ENCODE measurements at regions not wholly inside any gene's neighbourhood (a gene's known extent, or its start where the extent isn't known, plus 50 kb on each side); places are given as distances from the start of the nearest gene placed in this dataset.

GRCh38 chr18:39594206-39594605, 2028.6 kb upstream of the CELF4 start:
- Histone ChIP-seq H3K9me1 (replicated peaks; ENCODE audit: control insufficient read depth, extremely low read depth, insufficient read depth, low read length) (no peaks in the 10 kb centered on the region), H3K4me3 (replicated peaks in 1 of 3; ENCODE audit: insufficient read depth in 1 of 3, low read depth in 1 of 3, low read length in 3 of 3) (no peak overlapping the region), H3K36me3 (ENCODE audit: control insufficient read depth in 2 of 2, extremely low read depth in 1 of 2, insufficient read depth in 2 of 2, low read length in 2 of 2) (no peaks in the 10 kb centered on the region), H3K4me2 (ENCODE audit: insufficient read depth, low read length) (no peak overlapping the region), H3K4me1 (ENCODE audit: control insufficient read depth, extremely low read depth, insufficient read depth, low read length) (no peaks in the 10 kb centered on the region), H2AFZ (ENCODE audit: low read depth, low read length) (no peak overlapping the region), H3K27me3 (ENCODE audit: control insufficient read depth in 2 of 2, insufficient read depth in 2 of 2, low read length in 2 of 2) (no peaks in the 10 kb centered on the region), H3K27ac (ENCODE audit: insufficient read depth, low read depth, low read length) (no peak overlapping the region), H4K20me1 (replicated peaks; ENCODE audit: control insufficient read depth, extremely low read depth, insufficient read depth, low read length) (no peaks in the 10 kb centered on the region), H3K9me3 (replicated peaks; ENCODE audit: control insufficient read depth, insufficient read depth, low read length) (no peaks in the 10 kb centered on the region), H3K9ac (replicated peaks; ENCODE audit: extremely low read depth, insufficient read depth, low read length) (no peak overlapping the region), H3K79me2 (ENCODE audit: control insufficient read depth, insufficient read depth, low read length) (no peaks in the 10 kb centered on the region)
- intact Hi-C loops (cut with micrococcal nuclease) (no loop called here), dilution Hi-C loops (cut with MboI; ENCODE audit: extremely low pct_ligation_motif_present, low sequenced_read_pairs) (no loop called here)
- BruUV-seq (replicated peaks) = no TSS peak
- POLR2A ChIA-PET = no interaction called here
- DNase-seq (ENCODE audit: low read depth, low spot score) (no peak), FAIRE-seq (no peak)
- TF ChIP-seq POLR2A (IDR thresholded peaks at IDR 0.05; ENCODE audit: low read depth, low read length) (no peak), GATA2 (IDR thresholded peaks at IDR 0.05; ENCODE audit: insufficient read depth, insufficient read length, low read depth, low read length) (no peak), MAX (IDR thresholded peaks at IDR 0.05; ENCODE audit: insufficient read depth, insufficient read length) (no peak), FOS (IDR thresholded peaks at IDR 0.05; ENCODE audit: borderline replicate concordance, insufficient read depth, low read length) (no peak), EZH2 (IDR thresholded peaks at IDR 0.05; ENCODE audit: borderline replicate concordance, low read depth, low read length, severe bottlenecking) (no peak), MYC (IDR thresholded peaks at IDR 0.05; ENCODE audit: low read depth, low read length) (no peak), POLR2AphosphoS5 (IDR thresholded peaks at IDR 0.05; ENCODE audit: insufficient read depth, low read depth, low read length) (no peak), JUN (IDR thresholded peaks at IDR 0.05; ENCODE audit: borderline replicate concordance, insufficient read depth, insufficient read length, low read depth) (no peak)
- CTCF ChIA-PET = interaction anchor here (1.1 kb wide), 1 partner anchor 12 kb away, joined by 4 read pairs; no protein-coding TSS in a partner anchor

GRCh38 chr18:39591649-39592048, 2026.1 kb upstream of the CELF4 start:
- Histone ChIP-seq H3K27me3 (ENCODE audit: control insufficient read depth in 2 of 2, insufficient read depth in 2 of 2, low read length in 2 of 2) (no peaks in the 10 kb centered on the region), H3K27ac (ENCODE audit: insufficient read depth, low read depth, low read length) (no peak overlapping the region), H3K9ac (replicated peaks; ENCODE audit: extremely low read depth, insufficient read depth, low read length) (no peak overlapping the region), H4K20me1 (replicated peaks; ENCODE audit: control insufficient read depth, extremely low read depth, insufficient read depth, low read length) (no peaks in the 10 kb centered on the region), H3K9me1 (replicated peaks; ENCODE audit: control insufficient read depth, extremely low read depth, insufficient read depth, low read length) (no peaks in the 10 kb centered on the region), H3K4me1 (ENCODE audit: control insufficient read depth, extremely low read depth, insufficient read depth, low read length) (no peaks in the 10 kb centered on the region), H3K79me2 (ENCODE audit: control insufficient read depth, insufficient read depth, low read length) (no peaks in the 10 kb centered on the region), H3K4me3 (replicated peaks in 1 of 3; ENCODE audit: insufficient read depth in 1 of 3, low read depth in 1 of 3, low read length in 3 of 3) (no peak overlapping the region), H3K4me2 (ENCODE audit: insufficient read depth, low read length) (no peak overlapping the region), H2AFZ (ENCODE audit: low read depth, low read length) (no peak overlapping the region), H3K36me3 (ENCODE audit: control insufficient read depth in 2 of 2, extremely low read depth in 1 of 2, insufficient read depth in 2 of 2, low read length in 2 of 2) (no peaks in the 10 kb centered on the region), H3K9me3 (replicated peaks; ENCODE audit: control insufficient read depth, insufficient read depth, low read length) (no peaks in the 10 kb centered on the region)
- ChIA-PET POLR2A (no interaction called here), CTCF (interaction anchor here (0.6 kb wide), 1 partner anchor 431 kb away, joined by 3 read pairs; no protein-coding TSS in a partner anchor)
- TF ChIP-seq POLR2AphosphoS5 (IDR thresholded peaks at IDR 0.05; ENCODE audit: insufficient read depth, low read depth, low read length) (no peak), FOS (IDR thresholded peaks at IDR 0.05; ENCODE audit: borderline replicate concordance, insufficient read depth, low read length) (no peak), MYC (IDR thresholded peaks at IDR 0.05; ENCODE audit: low read depth, low read length) (no peak), CTCF (IDR thresholded peaks at IDR 0.05; ENCODE audit: extremely low read depth in 1 of 2, insufficient read depth in 1 of 2, low read depth in 1 of 2, low read length in 2 of 2) (no peak), MAX (IDR thresholded peaks at IDR 0.05; ENCODE audit: insufficient read depth, insufficient read length) (no peak), POLR2A (IDR thresholded peaks at IDR 0.05; ENCODE audit: low read depth, low read length) (no peak), JUN (IDR thresholded peaks at IDR 0.05; ENCODE audit: borderline replicate concordance, insufficient read depth, insufficient read length, low read depth) (no peak), GATA2 (IDR thresholded peaks at IDR 0.05; ENCODE audit: insufficient read depth, insufficient read length, low read depth, low read length) (no peak), EZH2 (IDR thresholded peaks at IDR 0.05; ENCODE audit: borderline replicate concordance, low read depth, low read length, severe bottlenecking) (no peak)
- dilution Hi-C loops (cut with MboI; ENCODE audit: extremely low pct_ligation_motif_present, low sequenced_read_pairs) = no loop called here
- DNase-seq (ENCODE audit: low read depth, low spot score) = no peak
- no TSS peak for BruUV-seq (replicated peaks)
- intact Hi-C loops (cut with micrococcal nuclease) = no loop called here
- no peak for FAIRE-seq

Measured in endothelial cell of umbilical vein (primary cell).